HG02840 (cell line): ENCODE measurements at regions not wholly inside any gene's neighbourhood (a gene's known extent, or its start where the extent isn't known, plus 50 kb on each side); places are given as distances from the start of the nearest gene placed in this dataset.

Source experiments
- ATAC-seq: cut with Tn5 transposase; IDR thresholded peaks from one replicate; pipeline ENCODE4 v1.9.1; 2021; ENCODE audit warnings: mild to moderate bottlenecking, moderate library complexity, moderate number of reproducible peaks; ENCODE audit not compliant: unreplicated experiment, low FRiP score

GRCh38 chr5:38207343-38207742 lies 51.0 kb upstream of the EGFLAM start:
- no peak for ATAC-seq

- no peak for ATAC-seq
Observed at GRCh38 chr5:38202741-38203140, 55.6 kb upstream of the EGFLAM start.

DNA sequence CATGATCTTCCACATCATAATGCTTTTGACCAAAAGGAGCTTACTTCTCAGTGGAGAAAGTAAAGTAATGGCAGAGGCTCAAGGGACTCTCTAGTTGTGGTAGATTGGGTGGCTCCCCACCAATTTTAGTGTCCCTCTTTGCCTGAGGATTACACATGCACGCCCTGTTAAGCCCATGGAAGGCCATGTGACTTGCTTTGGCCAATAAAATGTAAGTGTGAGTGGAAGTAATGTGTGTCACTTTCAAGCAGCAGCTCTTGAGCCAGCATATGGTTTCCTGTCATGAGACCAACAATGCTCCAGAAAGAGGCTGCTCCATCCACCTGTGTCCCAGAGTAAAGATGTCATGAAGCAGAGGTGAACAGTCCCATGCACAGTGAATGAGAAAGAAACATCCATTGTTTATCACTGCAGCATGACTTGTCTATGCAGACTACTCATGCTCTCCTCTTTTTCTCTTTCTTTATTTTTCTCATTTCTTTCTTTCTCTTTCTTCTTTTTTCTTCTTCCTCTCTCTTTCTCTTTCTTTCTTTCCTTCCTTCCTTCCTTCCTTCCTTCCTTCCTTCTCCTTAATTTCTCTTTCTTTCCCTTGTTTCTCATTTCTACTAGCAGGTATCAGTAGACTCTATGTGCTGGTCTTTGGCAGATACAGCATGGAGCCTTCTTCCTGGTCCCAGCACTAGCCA lies 57.3 kb upstream of the EGFLAM start:
- no peak for ATAC-seq

GRCh38 chr5:38197118-38197517 lies 61.2 kb upstream of the EGFLAM start:
- ATAC-seq = no peak

DNA sequence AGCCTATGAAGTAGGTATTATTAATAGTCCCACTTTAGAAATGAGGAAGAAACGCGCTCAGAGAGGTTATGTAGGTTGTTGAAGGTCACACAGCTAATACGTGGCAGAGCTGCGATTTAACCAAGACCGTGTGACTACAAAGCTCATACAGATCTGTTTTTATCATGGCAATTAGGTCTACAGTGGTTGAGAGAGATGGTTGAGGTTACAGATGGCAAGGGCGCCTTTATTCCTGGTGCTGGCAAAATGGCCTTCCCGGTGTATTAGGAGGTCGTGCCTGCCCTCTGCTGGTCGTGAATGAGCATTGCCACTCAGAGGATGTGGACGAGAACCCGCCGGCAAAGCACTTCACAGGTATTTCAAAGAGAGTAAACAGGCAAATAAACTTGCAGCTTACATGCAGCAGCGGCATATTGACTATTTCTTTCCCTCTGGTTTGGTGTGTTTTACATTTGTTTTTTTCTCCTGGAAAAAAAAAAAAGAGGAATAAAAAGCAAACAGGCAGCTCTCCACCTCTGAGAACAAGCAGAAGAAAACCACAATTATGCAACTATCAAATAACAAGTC lies 65.3 kb upstream of the EGFLAM start:
- ATAC-seq = no peak

DNA sequence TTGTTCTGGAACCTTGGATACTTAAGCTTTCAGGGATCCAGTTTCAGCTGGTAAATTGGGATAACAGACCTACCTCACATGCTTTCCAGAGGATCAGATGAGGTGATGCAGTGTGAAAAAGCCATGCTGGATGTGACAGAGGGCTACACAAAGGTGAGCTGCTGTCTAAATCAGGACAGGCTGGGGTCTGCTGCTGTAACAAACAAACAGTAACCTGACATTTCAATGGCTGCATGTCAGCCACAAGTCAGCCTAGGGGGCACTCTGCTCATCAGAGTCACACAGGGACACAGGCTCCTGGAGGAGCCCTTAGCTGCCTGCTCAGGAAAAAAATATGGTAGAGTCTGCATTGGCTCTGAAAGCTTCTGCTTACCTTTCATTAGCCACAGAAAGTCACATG lies 66.7 kb upstream of the EGFLAM start:
- ATAC-seq = no peak

- ATAC-seq = no peak
Observed at GRCh38 chr5:38190111-38190510, 68.2 kb upstream of the EGFLAM start.

DNA sequence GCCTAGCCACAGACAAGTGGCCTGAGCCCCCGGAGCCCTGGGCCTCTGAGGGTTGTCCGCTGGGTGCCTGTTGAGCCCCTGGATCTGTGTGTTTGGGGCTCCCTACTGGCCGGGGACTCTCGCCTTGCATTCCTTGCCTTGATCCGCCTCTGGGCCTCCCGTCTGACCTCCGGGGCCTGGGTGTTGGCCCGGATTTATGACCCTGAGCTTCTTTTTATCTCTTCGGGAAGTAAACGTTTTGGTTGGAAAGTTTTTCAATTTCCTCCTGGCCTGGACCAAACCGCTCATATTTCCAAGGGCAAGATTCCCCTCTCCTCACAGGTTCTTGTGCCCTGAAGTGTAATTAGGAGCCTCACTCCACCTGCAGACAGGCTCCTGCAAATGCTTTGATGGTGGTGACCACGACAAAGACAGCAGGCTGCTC lies 69.3 kb upstream of the EGFLAM start:
- ATAC-seq = no peak

GRCh38 chr5:38188591-38188990 lies 69.8 kb upstream of the EGFLAM start:
- ATAC-seq = no peak

- no peak for ATAC-seq
Observed at GRCh38 chr5:38187532-38187931, 70.8 kb upstream of the EGFLAM start.

DNA sequence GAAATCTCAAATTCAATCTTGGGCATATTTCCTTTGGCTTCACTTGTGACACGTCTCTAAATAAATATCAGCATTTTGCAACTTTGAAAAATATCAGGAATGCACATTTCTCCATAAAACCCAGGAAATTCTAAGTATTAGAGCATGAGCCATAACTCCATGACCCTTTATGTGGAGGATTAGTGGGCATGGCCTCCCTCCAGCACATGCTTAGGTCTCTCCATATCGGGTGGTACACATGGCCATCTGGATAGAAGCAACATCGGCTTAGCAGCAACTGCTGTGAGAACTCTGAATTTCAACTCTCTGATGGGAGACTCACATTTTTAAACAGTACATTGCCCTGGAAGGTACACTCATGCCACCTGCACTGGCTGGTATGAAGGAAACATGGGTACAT lies 73.7 kb upstream of the EGFLAM start:
- no peak for ATAC-seq

DNA sequence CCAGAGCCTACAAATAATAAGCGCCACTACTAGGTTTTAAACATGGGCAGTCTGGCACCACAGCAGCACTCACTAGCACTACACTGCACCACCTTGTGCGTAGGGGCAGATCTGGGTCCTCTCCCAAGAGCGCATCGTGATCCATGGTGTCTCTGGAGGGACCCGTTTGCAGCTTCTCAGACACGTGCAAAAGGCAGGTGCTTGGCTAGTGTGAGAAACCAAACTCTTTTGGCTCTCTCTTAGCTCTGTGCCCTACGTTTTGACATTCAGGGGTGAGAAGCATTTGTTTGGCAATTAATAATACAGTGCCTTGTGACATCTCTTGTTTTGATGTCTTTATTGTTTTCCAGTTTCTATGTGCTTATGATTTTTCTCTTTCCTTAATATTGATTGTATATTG lies 75.4 kb upstream of the EGFLAM start:
- no peak for ATAC-seq

DNA sequence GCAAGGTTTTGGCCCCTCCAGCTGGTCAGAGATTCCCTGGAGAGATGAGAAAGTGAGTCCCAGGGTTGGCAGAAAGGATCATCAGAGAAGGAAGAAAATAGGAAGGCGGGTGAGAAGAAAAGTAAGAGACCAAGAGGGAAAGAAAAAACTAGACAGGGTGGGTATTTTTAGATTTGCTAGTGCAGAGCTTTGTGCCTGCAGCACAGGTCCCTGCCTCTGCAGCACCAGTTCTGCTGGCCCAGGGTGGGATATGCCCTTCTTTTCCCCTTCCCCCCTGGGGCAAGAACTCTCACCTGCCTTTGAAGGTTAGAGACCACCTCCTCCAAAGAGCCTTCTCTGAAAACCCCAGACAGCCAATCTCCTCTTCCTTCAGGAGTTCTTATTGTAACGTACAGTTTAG lies 90.3 kb upstream of the EGFLAM start:
- ATAC-seq = no peak

GRCh38 chr5:38167562-38167996 lies 90.8 kb upstream of the EGFLAM start:
- no peak for ATAC-seq

DNA sequence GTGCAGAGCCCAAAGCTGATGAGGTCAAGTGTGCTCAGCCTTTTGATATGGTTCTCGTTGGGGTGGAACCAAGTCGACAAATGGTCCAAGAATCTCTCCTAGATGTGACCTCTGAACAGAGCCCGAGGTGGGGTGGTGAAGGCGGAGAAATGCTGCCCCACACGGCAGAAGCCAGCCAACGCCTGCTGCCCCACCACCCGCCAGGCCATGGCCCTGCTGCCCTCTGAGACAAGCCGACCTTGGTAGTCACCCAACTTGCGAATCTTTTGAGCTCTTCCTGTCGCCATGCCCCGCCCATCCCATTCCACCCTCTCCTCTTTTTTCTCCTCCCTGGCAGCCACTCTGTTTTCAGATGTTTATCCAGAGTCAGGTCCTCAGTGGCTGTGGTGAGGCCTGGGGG lies 91.5 kb upstream of the EGFLAM start:
- no peak for ATAC-seq

- no peak for ATAC-seq
Observed at GRCh38 chr5:38165435-38165834, 92.9 kb upstream of the EGFLAM start.

DNA sequence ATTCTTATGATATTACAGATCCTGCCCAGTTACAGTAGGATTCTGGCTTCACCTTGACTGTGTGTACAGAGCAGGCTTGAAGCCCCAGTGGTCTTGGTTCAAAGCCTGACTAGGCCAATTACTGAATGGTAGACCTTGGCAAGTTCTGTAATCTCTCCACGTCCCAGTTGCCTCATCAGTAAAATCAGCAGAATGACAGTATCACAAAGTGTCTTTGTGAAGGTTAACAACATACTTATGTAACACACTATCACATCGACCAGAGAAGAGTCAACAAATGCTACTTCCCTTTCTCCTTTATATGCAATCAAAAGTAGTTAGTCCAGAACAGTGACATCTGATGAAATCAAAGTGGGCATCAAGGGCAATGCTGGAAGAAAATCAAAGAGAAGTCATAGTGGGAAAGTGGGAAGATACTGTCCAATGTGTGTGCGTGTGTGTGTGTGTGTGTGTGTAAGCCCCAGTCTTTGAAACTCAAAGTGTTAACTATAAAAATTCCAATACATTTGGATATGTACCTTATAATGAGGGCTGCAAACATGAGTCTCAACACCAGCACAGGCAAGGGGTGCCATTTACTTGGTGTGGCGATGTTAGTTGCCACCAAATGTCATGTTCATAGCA lies 93.5 kb upstream of the EGFLAM start:
- no peak for ATAC-seq

- ATAC-seq = no peak
Observed at GRCh38 chr5:38163636-38164237, 94.6 kb upstream of the EGFLAM start.

DNA sequence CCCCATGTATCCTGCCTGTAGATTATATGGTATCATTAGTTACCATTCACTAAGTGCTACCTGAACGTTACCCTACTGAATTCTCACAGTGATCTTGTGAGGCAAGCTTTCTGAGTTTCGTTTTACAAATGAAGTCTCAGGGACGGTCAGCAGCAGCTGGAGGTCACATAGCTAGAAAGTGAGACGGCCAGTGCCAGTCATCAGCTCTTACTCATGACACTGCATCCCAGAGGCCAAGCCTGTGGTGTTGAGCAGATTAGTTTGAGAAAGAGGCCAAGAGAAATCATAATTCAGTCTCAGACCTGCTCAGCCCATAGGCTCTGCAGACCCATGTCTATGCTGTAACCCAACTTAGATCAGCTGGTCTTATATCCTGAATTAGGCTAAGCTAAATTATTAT lies 95.7 kb upstream of the EGFLAM start:
- no peak for ATAC-seq

- ATAC-seq = no peak
Observed at GRCh38 chr5:38157024-38157423, 101.3 kb upstream of the EGFLAM start.

GRCh38 chr5:38154615-38155204 lies 103.6 kb upstream of the EGFLAM start:
- ATAC-seq = no peak
